ENCODE measurements at regions not wholly inside any gene's neighbourhood (a gene's known extent, or its start where the extent isn't known, plus 50 kb on each side); places are given as distances from the start of the nearest gene placed in this dataset.

- no peak for DNase-seq (ENCODE audit: low read depth)
Observed at GRCh38 chr11:15489281-15489680, 374.6 kb downstream of the INSC start.

GRCh38 chr11:15490535-15490934 lies 375.8 kb downstream of the INSC start:
- DNase-seq (ENCODE audit: low read depth), result no peak

DNA sequence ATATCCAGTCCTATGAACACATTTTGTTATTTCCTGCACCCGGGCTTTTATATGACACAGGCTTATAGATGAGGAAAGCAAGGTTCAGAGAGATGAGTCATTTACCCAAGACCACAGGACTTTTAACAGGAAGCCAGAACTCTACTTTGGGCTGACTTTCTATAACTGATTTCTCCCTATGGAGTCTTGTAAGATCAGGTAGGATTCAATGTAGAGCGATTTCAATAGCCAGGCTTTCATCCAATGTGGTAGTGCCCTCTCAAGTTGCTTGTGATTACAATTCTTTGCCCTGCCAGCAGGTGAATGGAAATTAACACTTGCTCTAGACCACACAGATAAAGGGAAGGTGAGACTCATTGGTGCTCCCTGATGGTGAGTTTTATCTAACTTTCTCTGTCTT lies 378.3 kb downstream of the INSC start:
- peak; percentile 58 for DNase-seq (ENCODE audit: low read depth)

- DNase-seq (ENCODE audit: low read depth), result peak; percentile 15
Observed at GRCh38 chr11:15493921-15494620, 379.3 kb downstream of the INSC start.

DNA sequence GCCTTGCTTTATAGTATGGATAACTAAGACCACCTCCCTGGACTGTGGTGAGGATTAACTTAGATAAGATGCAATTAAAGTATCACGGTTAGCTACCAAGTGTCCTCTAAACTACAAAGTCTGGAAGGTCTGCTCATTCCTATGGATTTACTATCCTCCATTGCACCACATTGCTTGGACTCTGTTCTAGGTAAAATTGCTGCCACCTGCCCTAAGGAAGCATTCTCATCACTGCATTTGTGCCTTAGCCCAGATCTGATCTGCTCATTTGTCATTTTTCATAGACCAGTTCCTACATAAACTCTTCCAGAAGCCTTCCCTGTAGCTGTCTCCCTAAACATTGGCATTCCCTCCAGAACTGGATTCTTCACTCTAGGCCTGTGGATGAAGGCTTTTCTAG lies 380.0 kb downstream of the INSC start:
- no peak for DNase-seq (ENCODE audit: low read depth)

DNA sequence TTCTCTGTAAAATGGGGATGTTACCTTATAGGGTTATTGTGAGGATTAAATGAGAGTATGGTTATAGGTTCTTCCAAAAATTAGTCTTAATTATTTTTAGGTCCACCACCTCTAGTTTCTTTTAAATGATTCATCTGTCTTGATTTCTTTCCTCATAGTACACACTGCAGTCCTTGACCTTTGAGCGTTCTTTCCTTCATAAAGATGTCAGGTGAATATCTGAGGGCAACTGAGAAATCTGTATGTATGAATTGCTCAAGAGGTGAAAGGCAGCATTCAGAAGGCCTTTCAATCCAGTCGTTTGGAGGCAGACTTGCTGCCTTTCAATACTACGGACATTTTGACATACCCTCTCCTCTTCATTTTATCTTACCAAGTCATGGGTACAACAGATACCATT lies 380.7 kb downstream of the INSC start:
- DNase-seq (ENCODE audit: low read depth), result no peak

- no peak for DNase-seq (ENCODE audit: low read depth)
Observed at GRCh38 chr11:15497366-15497765, 382.6 kb downstream of the INSC start.

GRCh38 chr11:15499674-15500073 lies 385.0 kb downstream of the INSC start:
- no peak for DNase-seq (ENCODE audit: low read depth)

DNA sequence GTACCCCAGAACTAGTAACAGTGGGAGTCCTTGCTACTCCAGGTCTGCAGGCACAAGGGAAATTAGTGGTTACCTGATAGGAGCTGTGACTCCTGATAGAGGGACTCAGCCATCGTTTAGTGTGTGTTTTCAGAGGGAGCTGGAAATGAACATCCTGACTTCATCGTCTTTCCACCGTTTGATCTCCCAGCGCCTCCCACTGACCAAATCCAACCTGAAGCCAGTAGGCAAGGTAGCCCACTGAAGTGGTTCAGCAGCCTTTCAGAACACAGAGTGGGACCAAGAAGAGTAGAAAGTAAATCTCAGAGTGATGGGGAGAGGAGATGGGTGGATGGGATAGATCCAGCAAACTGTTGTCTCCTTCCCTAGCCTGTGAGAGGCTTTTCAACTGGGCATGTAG lies 385.9 kb downstream of the INSC start:
- DNase-seq (ENCODE audit: low read depth), result no peak

GRCh38 chr11:15501566-15501965 lies 386.8 kb downstream of the INSC start:
- DNase-seq (ENCODE audit: low read depth), result no peak

DNA sequence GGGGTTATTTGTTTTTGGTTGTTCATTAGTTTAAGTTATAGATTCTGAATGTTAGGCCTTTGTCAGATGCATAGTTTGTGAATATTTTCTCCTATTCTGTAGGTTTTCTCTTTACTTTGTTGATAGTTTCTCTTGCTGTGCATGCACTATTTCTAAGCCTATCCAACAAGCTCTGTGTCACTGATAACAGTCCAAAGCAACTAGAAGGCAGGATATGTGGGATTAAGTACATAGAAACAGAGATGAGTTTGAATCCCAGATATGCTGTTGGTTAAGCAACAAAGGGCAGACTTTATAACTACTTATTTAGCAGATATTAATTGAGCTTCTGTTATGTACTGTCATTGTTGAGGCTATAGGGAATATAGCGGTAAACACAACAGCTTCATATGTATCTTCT lies 390.4 kb downstream of the INSC start:
- no peak for DNase-seq (ENCODE audit: low read depth)

GRCh38 chr11:15507592-15507991 lies 392.9 kb downstream of the INSC start:
- DNase-seq (ENCODE audit: low read depth), result no peak

GRCh38 chr11:15509082-15509481 lies 394.4 kb downstream of the INSC start:
- no peak for DNase-seq (ENCODE audit: low read depth)

- no peak for DNase-seq (ENCODE audit: low read depth)
Observed at GRCh38 chr11:15519124-15519791, 404.5 kb downstream of the INSC start.

- DNase-seq (ENCODE audit: low read depth), result no peak
Observed at GRCh38 chr11:15519911-15520310, 405.2 kb downstream of the INSC start.

- DNase-seq (ENCODE audit: low read depth), result no peak
Observed at GRCh38 chr11:15523543-15523942, 408.8 kb downstream of the INSC start.

GRCh38 chr11:15525582-15525981 lies 410.9 kb downstream of the INSC start:
- no peak for DNase-seq (ENCODE audit: low read depth)

DNA sequence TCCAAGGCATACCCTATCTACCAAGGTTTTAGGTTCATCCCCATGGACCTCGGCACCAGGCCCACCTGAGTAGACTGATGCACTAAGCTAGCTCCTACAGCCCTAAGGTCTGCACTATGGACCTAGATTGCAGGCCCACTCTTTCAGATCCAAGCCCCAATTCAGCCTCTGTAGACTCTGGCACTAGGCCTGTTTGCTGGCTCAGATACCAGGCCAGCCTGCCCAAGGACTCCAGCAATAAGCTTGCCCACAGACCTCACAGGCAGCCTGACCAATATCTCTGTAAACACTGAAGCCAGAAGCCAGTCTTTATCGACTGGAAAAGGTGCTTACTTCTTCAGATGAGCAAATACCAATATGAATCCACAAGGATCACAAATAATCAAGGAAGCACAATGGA lies 411.3 kb downstream of the INSC start:
- no peak for DNase-seq (ENCODE audit: low read depth)

DNA sequence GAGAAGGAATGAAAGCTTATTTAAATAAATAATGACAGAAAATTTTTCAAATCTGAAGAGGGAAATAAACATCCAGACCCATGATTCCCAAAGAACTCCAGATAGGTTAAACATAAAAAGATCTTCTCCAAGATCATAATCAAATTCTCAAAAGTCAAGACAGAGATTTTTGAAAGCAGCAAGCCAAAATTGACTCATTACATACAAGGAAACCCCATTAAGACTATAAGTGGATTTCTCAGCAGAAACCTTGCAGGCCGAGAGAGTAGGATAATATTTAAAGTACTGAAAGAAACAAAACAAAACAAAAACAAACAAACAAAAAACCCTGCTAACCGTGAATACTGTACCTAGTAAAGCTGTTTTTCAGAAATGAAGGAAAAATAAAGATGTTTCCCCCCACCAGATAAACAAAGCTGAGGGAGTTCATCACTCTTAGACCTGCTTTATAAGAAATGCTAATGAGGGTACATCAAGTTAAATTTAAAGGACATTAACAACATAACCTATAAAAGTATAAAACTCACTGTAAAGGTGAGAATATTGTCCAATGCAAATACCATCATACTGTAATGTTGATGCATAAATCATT lies 412.2 kb downstream of the INSC start:
- no peak for DNase-seq (ENCODE audit: low read depth)

GRCh38 chr11:15532432-15532831 lies 417.7 kb downstream of the INSC start:
- DNase-seq (ENCODE audit: low read depth), result no peak

GRCh38 chr11:15534266-15534665 lies 419.5 kb downstream of the INSC start:
- DNase-seq (ENCODE audit: low read depth), result no peak

- DNase-seq (ENCODE audit: low read depth), result no peak
Observed at GRCh38 chr11:15535414-15535813, 420.7 kb downstream of the INSC start.

DNA sequence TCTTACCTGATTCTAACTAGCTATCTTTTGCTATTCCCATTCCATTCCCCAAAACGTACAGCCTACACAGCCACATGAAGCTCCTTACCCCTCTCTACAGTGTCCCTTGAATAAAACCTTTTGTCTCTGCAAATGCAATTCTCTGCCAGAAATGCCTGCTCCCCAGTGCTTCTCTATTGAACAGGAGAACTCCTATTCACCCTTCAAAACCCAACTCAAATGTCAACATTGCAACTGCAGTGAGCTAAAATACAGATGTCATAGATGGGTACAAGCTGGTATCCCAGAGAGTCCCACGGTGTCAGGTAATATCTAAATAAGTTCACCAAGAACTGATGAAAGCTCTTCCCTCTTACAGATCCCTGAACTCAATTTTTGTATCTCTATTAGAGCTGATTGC lies 421.7 kb downstream of the INSC start:
- DNase-seq (ENCODE audit: low read depth), result no peak

DNA sequence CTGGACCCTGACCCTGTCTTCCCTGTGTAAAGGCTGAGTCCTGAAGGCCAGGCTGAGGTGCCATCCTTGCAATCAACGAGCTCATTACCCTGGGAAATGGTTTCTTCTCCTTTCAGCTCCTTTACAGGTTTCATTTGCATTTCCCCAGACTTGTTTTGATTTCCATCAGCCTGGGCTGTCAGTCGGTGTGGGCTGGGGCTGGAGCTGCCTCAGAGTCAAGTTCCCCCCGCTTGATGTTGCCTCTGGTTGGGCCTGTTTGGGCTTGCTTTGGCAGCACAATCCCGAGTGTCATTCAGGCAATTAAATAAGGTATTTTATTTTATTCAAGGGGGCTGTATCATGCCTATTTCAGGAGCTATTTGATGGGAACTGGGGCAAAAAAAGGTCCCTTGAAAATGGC lies 424.9 kb downstream of the INSC start:
- DNase-seq (ENCODE audit: low read depth), result no peak
